ENCODE measurements at regions not wholly inside any gene's neighbourhood (a gene's known extent, or its start where the extent isn't known, plus 50 kb on each side); places are given as distances from the start of the nearest gene placed in this dataset.

DNA sequence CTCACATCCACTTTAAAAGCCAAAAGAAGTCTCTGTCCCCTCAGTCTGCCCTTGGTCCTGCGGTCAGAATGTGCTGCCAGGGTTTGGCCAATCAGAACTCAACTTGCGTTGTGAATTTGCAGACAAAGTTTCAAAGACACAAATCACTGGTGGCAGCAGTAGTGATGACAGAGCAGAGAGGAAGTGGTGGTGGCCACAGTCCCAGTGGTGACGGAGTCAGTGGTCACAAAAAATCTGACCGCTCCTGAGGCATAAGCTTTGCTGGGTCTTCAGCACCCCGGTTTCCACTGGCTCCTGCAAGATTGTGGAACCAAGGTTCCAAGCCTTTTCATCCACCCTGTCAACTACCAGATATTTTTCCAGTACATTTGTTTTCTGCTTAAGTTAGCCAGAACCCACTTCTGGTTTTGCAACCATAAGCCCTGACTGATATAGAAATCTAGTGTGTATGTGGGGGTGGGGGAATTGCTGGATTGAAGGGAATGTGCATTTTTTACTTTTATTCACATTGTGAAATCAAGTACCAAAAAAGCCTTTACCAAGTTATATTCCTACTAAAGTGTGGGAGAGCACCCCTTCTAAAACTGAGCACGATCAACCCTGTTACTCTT is 112.3 kb downstream of the TMPRSS5 start:
- TF ChIP-seq POLR2A (IDR thresholded peaks at IDR 0.05) = no peak
- TF ChIP-seq, protein P1, sequence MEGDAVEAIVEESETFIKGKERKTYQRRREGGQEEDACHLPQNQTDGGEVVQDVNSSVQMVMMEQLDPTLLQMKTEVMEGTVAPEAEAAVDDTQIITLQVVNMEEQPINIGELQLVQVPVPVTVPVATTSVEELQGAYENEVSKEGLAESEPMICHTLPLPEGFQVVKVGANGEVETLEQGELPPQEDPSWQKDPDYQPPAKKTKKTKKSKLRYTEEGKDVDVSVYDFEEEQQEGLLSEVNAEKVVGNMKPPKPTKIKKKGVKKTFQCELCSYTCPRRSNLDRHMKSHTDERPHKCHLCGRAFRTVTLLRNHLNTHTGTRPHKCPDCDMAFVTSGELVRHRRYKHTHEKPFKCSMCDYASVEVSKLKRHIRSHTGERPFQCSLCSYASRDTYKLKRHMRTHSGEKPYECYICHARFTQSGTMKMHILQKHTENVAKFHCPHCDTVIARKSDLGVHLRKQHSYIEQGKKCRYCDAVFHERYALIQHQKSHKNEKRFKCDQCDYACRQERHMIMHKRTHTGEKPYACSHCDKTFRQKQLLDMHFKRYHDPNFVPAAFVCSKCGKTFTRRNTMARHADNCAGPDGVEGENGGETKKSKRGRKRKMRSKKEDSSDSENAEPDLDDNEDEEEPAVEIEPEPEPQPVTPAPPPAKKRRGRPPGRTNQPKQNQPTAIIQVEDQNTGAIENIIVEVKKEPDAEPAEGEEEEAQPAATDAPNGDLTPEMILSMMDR (IDR thresholded peaks at IDR 0.05) = no peak
